Keratinocyte (primary cell): ENCODE measurements at regions not wholly inside any gene's neighbourhood (a gene's known extent, or its start where the extent isn't known, plus 50 kb on each side); places are given as distances from the start of the nearest gene placed in this dataset.

Source experiments
- CTCF ChIP-seq, 3 experiments: IDR thresholded peaks in 1 of 3; conservative IDR thresholded peaks in 1 of 3; optimal IDR thresholded peaks in 1 of 3; 2 replicates in 2 of 3; 3 replicates in 1 of 3; pipeline versions ENCODE3 to v1.5.1; 2011; ENCODE audit warnings: low read length in 3 of 3, mild to moderate bottlenecking in 3 of 3, moderate library complexity in 2 of 3, control low read depth in 1 of 3, inconsistent platforms in 1 of 3; ENCODE audit not compliant: insufficient read depth in 2 of 3; ENCODE audit errors: extremely low read depth in 1 of 3
- EZH2 ChIP-seq: IDR thresholded peaks from one replicate; pipeline ENCODE4 v1.6.1; 2012; ENCODE audit warnings: inconsistent platforms, mild to moderate bottlenecking, low read length, moderate library complexity

GRCh38 chr11:80637571-80637970, 1196.7 kb upstream of the TENM4 start:
- no peak for TF ChIP-seq CTCF (optimal IDR thresholded peaks at IDR 0.05 in 1 of 3, IDR thresholded peaks at IDR 0.05 in 1 of 3, conservative IDR thresholded peaks at IDR 0.05 in 1 of 3; ENCODE audit: extremely low read depth in 1 of 3, insufficient read depth in 2 of 3, low read length in 3 of 3)
- no peak for TF ChIP-seq EZH2
